ENCODE measurements at regions not wholly inside any gene's neighbourhood (a gene's known extent, or its start where the extent isn't known, plus 50 kb on each side); places are given as distances from the start of the nearest gene placed in this dataset.

DNA sequence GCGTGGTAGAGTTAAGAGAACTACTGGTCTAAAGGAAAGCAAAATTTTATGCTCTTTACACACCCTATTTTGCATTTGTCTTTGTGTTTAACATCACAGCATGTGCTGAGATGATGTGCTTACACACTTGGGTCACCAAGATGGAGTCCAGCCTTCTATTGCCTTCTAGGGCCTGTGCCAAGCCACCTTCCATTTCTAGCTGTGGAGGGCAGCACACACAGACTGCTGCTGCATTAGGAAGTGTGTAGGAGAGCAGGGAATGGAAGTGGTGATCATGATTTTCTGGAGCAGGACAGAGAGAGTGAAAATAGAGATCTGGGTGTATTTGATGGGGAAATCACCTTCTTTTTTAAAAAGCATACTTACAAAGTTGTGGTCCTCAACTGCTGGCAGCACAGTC, 191.6 kb downstream of the SOX4 start:
- no peak for TF ChIP-seq EZH2 (IDR thresholded peaks at IDR 0.05; ENCODE audit: borderline replicate concordance, low read depth, low read length, severe bottlenecking)
- TF ChIP-seq POLR2A (IDR thresholded peaks at IDR 0.05; ENCODE audit: low read depth, low read length) = no peak
- TF ChIP-seq, protein P1, sequence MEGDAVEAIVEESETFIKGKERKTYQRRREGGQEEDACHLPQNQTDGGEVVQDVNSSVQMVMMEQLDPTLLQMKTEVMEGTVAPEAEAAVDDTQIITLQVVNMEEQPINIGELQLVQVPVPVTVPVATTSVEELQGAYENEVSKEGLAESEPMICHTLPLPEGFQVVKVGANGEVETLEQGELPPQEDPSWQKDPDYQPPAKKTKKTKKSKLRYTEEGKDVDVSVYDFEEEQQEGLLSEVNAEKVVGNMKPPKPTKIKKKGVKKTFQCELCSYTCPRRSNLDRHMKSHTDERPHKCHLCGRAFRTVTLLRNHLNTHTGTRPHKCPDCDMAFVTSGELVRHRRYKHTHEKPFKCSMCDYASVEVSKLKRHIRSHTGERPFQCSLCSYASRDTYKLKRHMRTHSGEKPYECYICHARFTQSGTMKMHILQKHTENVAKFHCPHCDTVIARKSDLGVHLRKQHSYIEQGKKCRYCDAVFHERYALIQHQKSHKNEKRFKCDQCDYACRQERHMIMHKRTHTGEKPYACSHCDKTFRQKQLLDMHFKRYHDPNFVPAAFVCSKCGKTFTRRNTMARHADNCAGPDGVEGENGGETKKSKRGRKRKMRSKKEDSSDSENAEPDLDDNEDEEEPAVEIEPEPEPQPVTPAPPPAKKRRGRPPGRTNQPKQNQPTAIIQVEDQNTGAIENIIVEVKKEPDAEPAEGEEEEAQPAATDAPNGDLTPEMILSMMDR (IDR thresholded peaks at IDR 0.05; ENCODE audit: extremely low read depth in 1 of 2, insufficient read depth in 1 of 2, low read depth in 1 of 2, low read length in 2 of 2) = no peak
- no peak for TF ChIP-seq POLR2AphosphoS5 (IDR thresholded peaks at IDR 0.05; ENCODE audit: insufficient read depth, low read depth, low read length)
- TF ChIP-seq, protein P2, sequence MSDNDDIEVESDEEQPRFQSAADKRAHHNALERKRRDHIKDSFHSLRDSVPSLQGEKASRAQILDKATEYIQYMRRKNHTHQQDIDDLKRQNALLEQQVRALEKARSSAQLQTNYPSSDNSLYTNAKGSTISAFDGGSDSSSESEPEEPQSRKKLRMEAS (IDR thresholded peaks at IDR 0.05; ENCODE audit: insufficient read depth, insufficient read length) = no peak
- TF ChIP-seq GATA2 (IDR thresholded peaks at IDR 0.05; ENCODE audit: insufficient read depth, insufficient read length, low read depth, low read length) = no peak
- no peak for TF ChIP-seq FOS (IDR thresholded peaks at IDR 0.05; ENCODE audit: borderline replicate concordance, insufficient read depth, low read length)
- TF ChIP-seq MYC (IDR thresholded peaks at IDR 0.05; ENCODE audit: low read depth, low read length) = no peak

All from endothelial cell of umbilical vein (primary cell).